ENCODE measurements at regions not wholly inside any gene's neighbourhood (a gene's known extent, or its start where the extent isn't known, plus 50 kb on each side); places are given as distances from the start of the nearest gene placed in this dataset.

DNA sequence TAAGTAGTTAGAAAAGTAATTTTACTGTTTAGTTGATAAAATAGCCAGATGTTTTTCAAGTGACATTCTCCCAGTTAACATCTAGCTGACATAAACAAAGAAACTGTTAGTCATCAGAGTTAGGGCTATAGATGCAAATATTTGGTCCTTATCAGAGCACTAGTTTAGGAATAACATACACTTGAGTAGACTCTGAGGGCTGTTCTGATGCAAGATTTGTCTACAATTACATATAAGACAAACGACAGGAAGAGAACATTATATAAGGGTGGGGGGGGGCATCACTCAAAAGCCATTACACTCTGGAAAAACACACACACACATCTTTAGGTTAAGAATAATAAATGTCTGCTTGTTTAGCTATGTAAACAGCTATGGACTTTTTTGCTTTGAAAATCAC, 554.4 kb upstream of the LRRTM1 start:
- TF ChIP-seq, protein P1, sequence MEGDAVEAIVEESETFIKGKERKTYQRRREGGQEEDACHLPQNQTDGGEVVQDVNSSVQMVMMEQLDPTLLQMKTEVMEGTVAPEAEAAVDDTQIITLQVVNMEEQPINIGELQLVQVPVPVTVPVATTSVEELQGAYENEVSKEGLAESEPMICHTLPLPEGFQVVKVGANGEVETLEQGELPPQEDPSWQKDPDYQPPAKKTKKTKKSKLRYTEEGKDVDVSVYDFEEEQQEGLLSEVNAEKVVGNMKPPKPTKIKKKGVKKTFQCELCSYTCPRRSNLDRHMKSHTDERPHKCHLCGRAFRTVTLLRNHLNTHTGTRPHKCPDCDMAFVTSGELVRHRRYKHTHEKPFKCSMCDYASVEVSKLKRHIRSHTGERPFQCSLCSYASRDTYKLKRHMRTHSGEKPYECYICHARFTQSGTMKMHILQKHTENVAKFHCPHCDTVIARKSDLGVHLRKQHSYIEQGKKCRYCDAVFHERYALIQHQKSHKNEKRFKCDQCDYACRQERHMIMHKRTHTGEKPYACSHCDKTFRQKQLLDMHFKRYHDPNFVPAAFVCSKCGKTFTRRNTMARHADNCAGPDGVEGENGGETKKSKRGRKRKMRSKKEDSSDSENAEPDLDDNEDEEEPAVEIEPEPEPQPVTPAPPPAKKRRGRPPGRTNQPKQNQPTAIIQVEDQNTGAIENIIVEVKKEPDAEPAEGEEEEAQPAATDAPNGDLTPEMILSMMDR (IDR thresholded peaks at IDR 0.05) = no peak
- Histone ChIP-seq H3K27ac (no peak overlapping the region), H3K4me3 (no peak overlapping the region)
- no peak for DNase-seq (ENCODE audit: low spot score)

DNA sequence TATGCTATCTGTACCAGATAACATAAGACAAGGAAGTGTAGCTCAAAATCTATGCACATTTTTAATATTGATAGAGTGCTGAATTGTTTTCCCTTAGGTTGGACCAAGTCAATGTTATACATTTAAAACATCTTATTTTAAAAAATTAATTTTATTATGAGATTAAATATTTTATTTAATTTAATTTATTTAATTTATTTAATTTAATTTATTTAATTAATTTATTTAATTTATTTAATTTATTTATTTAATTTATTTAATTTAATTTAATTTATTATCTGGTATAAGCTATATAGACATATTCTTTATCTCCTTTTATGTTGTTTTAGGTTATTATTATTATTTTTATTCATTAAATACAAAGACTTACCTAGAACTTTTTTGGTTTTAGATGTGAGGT, 551.7 kb upstream of the LRRTM1 start:
- TF ChIP-seq, protein P1 (IDR thresholded peaks at IDR 0.05) = no peak
- H3K27ac ChIP-seq = no peak overlapping the region
- no peak for DNase-seq (ENCODE audit: low spot score)
- H3K4me3 ChIP-seq = no peak overlapping the region

DNA sequence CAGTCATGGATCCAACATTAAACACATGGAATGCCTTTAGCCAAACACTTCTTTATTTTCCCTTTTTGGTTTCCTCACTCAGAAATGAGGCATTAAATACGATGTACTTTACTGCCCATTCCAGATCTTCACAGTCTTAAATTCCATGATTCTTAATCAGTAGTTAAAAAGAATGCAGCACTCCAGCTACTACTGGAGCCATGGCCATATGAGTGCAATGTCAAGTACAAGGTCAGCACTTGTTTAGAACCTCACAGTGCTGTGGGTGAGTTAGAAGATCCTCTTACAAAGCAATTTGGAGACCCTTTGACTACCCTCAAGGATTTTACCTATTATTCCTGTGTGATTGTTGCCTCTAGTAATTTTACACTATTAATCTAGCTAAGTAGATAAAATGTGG, 550.3 kb upstream of the LRRTM1 start:
- TF ChIP-seq, protein P1 (IDR thresholded peaks at IDR 0.05) = no peak
- Histone ChIP-seq H3K4me3 (no peak overlapping the region), H3K27ac (no peak overlapping the region)
- no peak for DNase-seq (ENCODE audit: low spot score)

- TF ChIP-seq, protein P1 (IDR thresholded peaks at IDR 0.05) = no peak
- Histone ChIP-seq H3K27ac (no peak overlapping the region), H3K4me3 (no peak overlapping the region)
- no peak for DNase-seq (ENCODE audit: low spot score)
Observed at GRCh38 chr2:80852808-80853139, 548.2 kb upstream of the LRRTM1 start.

DNA sequence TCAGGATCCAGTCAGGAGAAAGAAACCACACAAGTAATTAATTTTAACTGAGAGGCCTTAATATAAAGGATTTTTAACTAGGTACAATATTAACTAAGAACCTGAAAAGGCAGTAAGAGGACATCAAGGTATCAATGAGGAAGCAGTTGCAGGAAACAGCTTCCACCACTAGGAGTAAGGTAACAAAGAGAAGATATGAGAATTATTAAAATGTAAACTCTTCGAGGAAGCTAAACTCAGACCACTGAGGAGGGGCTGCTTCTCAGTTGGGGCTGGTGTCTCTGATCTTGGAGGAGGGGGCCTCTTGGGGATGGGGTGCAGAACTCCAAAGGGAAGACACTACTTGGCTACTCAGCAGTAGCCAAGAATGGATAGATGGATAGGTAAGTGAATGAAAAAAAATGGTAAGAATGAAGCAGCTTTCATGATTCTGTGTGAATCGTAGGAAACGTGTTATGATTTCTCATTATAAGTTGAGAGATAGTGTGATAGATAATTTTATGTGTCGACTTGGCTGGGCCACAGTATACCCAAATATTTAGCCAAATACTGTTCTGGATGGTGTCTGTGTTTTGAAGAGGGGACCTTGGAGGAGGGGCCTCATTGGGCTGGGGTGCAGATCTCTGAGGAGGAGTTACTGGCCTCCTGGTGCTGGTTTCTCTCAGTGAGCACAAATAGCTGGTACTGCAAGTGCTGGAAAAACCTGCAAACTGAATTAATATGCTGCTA, 547.7 kb upstream of the LRRTM1 start:
- TF ChIP-seq, protein P1 (IDR thresholded peaks at IDR 0.05) = no peak
- Histone ChIP-seq H3K4me3 (no peak overlapping the region), H3K27ac (no peak overlapping the region)
- no peak for DNase-seq (ENCODE audit: low spot score)

GRCh38 chr2:80830891-80831290, 526.3 kb upstream of the LRRTM1 start:
- Histone ChIP-seq H3K4me3 (no peak overlapping the region), H3K27ac (no peak overlapping the region)
- no peak for DNase-seq (ENCODE audit: low spot score)
- TF ChIP-seq, protein P1 (IDR thresholded peaks at IDR 0.05) = no peak

- no peak overlapping the region for H3K4me3 ChIP-seq
- TF ChIP-seq, protein P1 (IDR thresholded peaks at IDR 0.05) = no peak
- no peak for DNase-seq (ENCODE audit: low spot score)
- H3K27ac ChIP-seq = no peak overlapping the region
Observed at GRCh38 chr2:80822999-80823398, 518.4 kb upstream of the LRRTM1 start.

Measured in coronary artery (tissue), 2 donors.